ENCODE measurements at regions not wholly inside any gene's neighbourhood (a gene's known extent, or its start where the extent isn't known, plus 50 kb on each side); places are given as distances from the start of the nearest gene placed in this dataset.
A peak's percentile ranks its signal among the peaks of the same experiment; 100 is the strongest.

DNA sequence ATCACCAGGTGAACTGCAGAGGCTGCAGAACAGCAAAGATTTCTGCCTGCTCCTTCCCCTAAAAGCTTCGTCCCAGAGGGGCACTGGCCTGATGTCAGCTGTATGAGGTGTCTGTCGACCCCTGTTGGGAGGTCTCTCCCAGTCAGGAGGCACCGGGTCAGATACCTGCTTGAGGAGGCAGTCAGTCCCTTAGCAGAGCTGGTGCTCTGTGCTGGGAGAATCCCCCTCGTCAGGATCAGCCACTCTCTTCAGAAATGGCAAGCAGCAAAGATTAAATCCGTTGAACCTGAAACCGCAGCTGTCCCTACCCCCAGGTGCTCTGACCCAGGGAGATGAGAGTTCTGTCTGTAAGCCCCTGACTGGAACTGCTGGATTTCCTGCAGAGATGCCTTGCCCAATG is 1166.3 kb upstream of the ADGRL3 start:
- Histone ChIP-seq H3K36me3 (ENCODE audit: low read depth, low read length) (no peaks in the 10 kb centered on the region), H3K9me2 (replicated peaks; ENCODE audit: low read length) (no peaks in the 10 kb centered on the region), H3K27ac (ENCODE audit: low read length) (no peak overlapping the region), H3K9ac (ENCODE audit: low read length) (no peak overlapping the region), H2AFZ (ENCODE audit: low read length) (no peak overlapping the region), H3K4me3 (ENCODE audit: low read length) (no peak overlapping the region), H3K9me3 (ENCODE audit: low read length) (no peaks in the 10 kb centered on the region), H3F3A (ENCODE audit: low read length, unreplicated experiment) (no peaks in the 10 kb centered on the region), H3K79me2 (ENCODE audit: low read length) (no peaks in the 10 kb centered on the region), H3K27me3 (ENCODE audit: low read length) (no peaks in the 10 kb centered on the region), H3K4me2 (ENCODE audit: low read length) (no peak overlapping the region), H4K20me1 (ENCODE audit: low read length) (no peaks in the 10 kb centered on the region), H3K4me1 (ENCODE audit: insufficient read depth, low read length) (no peaks in the 10 kb centered on the region)
- no TSS peak for BruUV-seq (replicated peaks)
- intact Hi-C loops (cut with micrococcal nuclease): no loop called here
- no peak for DNase-seq
- TF ChIP-seq, protein P1, sequence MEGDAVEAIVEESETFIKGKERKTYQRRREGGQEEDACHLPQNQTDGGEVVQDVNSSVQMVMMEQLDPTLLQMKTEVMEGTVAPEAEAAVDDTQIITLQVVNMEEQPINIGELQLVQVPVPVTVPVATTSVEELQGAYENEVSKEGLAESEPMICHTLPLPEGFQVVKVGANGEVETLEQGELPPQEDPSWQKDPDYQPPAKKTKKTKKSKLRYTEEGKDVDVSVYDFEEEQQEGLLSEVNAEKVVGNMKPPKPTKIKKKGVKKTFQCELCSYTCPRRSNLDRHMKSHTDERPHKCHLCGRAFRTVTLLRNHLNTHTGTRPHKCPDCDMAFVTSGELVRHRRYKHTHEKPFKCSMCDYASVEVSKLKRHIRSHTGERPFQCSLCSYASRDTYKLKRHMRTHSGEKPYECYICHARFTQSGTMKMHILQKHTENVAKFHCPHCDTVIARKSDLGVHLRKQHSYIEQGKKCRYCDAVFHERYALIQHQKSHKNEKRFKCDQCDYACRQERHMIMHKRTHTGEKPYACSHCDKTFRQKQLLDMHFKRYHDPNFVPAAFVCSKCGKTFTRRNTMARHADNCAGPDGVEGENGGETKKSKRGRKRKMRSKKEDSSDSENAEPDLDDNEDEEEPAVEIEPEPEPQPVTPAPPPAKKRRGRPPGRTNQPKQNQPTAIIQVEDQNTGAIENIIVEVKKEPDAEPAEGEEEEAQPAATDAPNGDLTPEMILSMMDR (conservative IDR thresholded peaks at IDR 0.05; ENCODE audit: low read depth, low read length): no peak
- TF ChIP-seq EZH2 (IDR thresholded peaks at IDR 0.05; ENCODE audit: low read length, unreplicated experiment): no peak
- ChIA-PET POLR2A (ENCODE audit: unreplicated experiment) (no interaction called here), CTCF (no interaction called here)
- ATAC-seq: no peak

DNA sequence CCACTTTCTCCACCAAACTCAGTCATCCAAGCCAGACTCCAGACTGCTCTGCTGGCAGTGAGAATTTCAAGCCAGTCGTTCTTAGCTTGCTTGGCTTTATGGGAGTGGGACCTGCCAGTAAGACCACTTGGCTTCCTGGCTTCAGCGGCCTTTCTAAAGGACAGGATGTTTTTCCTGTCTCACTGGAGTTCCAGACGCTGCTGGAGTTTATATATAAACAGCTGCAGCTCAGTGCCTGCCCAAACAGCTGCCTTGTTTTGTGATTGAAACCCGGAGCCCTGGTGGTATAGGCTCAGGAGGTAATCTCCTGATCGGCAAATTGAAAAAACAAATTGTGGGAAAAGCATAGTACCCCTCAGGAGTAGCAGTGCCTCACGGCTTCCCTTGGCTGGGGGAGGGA is 1165.8 kb upstream of the ADGRL3 start:
- no peak for ATAC-seq

DNA sequence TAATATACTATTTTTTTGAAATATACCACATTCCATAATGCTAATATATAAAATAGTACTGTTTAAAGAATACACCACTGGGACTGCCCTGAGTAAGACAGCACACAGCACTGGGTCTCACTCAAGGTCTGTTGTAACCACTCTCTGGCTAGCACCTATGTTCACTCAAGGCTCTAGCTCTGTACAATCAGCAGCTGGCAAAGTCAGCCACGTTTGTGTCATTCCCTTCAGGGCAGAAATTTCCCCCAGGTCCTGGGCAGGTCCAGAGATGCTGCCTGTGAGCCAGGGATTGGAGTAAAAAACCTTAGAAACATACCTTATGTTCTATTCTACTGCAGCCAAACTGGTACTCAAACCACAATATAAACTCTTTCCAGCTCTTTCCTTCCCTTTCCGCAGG is 1160.2 kb upstream of the ADGRL3 start:
- POLR2A ChIA-PET (ENCODE audit: unreplicated experiment): no interaction called here
- Histone ChIP-seq H3K4me1 (ENCODE audit: insufficient read depth, low read length) (no peaks in the 10 kb centered on the region), H3K27ac (ENCODE audit: low read length) (no peak overlapping the region), H3K36me3 (ENCODE audit: low read depth, low read length) (no peaks in the 10 kb centered on the region), H3K4me3 (ENCODE audit: low read length) (no peak overlapping the region), H3K27me3 (ENCODE audit: low read length) (no peaks in the 10 kb centered on the region), H3K79me2 (ENCODE audit: low read length) (no peaks in the 10 kb centered on the region), H3K9me3 (ENCODE audit: low read length) (no peaks in the 10 kb centered on the region), H4K20me1 (ENCODE audit: low read length) (no peaks in the 10 kb centered on the region), H3K9me2 (replicated peaks; ENCODE audit: low read length) (no peaks in the 10 kb centered on the region), H3K9ac (ENCODE audit: low read length) (no peak overlapping the region), H2AFZ (ENCODE audit: low read length) (no peak overlapping the region), H3F3A (ENCODE audit: low read length, unreplicated experiment) (no peaks in the 10 kb centered on the region), H3K4me2 (ENCODE audit: low read length) (no peak overlapping the region)
- CTCF ChIA-PET: no interaction called here
- TF ChIP-seq, protein P1 (conservative IDR thresholded peaks at IDR 0.05; ENCODE audit: low read depth, low read length): no peak
- TF ChIP-seq EZH2 (IDR thresholded peaks at IDR 0.05; ENCODE audit: low read length, unreplicated experiment) (no peak), EZH2phosphoT487 (IDR thresholded peaks at IDR 0.05; ENCODE audit: borderline replicate concordance, low read length) (no peak)
- DNase-seq (no peak), ATAC-seq (no peak)
- intact Hi-C loops (cut with micrococcal nuclease): no loop called here
- BruUV-seq (replicated peaks): no TSS peak

More for the DNA sequence above, 1165.8 kb upstream of the ADGRL3 start:
- BruUV-seq (replicated peaks): no TSS peak
- DNase-seq: no peak
- no peaks in the 10 kb centered on the region for H3K36me3 ChIP-seq (ENCODE audit: low read depth, low read length)
- no peak overlapping the region for H3K4me3 ChIP-seq (ENCODE audit: low read length)
- CTCF ChIA-PET: no interaction called here
- no peak overlapping the region for H3K4me2 ChIP-seq (ENCODE audit: low read length)
- no peak overlapping the region for H3K27ac ChIP-seq (ENCODE audit: low read length)
- no peak overlapping the region for H3K9ac ChIP-seq (ENCODE audit: low read length)
- POLR2A ChIA-PET (ENCODE audit: unreplicated experiment): no interaction called here
- H3K4me1 ChIP-seq (ENCODE audit: insufficient read depth, low read length): no peaks in the 10 kb centered on the region
- H3K27me3 ChIP-seq (ENCODE audit: low read length): no peaks in the 10 kb centered on the region
- H3F3A ChIP-seq (ENCODE audit: low read length, unreplicated experiment): no peaks in the 10 kb centered on the region
- TF ChIP-seq EZH2phosphoT487 (IDR thresholded peaks at IDR 0.05; ENCODE audit: borderline replicate concordance, low read length): no peak
- TF ChIP-seq, protein P1 (conservative IDR thresholded peaks at IDR 0.05; ENCODE audit: low read depth, low read length): no peak
- no peak for TF ChIP-seq EZH2 (IDR thresholded peaks at IDR 0.05; ENCODE audit: low read length, unreplicated experiment)
- no peaks in the 10 kb centered on the region for H4K20me1 ChIP-seq (ENCODE audit: low read length)
- no peaks in the 10 kb centered on the region for H3K9me2 ChIP-seq (replicated peaks; ENCODE audit: low read length)
- intact Hi-C loops (cut with micrococcal nuclease): no loop called here
- H3K79me2 ChIP-seq (ENCODE audit: low read length): no peaks in the 10 kb centered on the region
- H2AFZ ChIP-seq (ENCODE audit: low read length): peak overlapping the region; percentile 13
- H3K9me3 ChIP-seq (ENCODE audit: low read length): no peaks in the 10 kb centered on the region

Data from PC-3 (cell line).